ENCODE measurements at regions not wholly inside any gene's neighbourhood (a gene's known extent, or its start where the extent isn't known, plus 50 kb on each side); places are given as distances from the start of the nearest gene placed in this dataset.

DNA sequence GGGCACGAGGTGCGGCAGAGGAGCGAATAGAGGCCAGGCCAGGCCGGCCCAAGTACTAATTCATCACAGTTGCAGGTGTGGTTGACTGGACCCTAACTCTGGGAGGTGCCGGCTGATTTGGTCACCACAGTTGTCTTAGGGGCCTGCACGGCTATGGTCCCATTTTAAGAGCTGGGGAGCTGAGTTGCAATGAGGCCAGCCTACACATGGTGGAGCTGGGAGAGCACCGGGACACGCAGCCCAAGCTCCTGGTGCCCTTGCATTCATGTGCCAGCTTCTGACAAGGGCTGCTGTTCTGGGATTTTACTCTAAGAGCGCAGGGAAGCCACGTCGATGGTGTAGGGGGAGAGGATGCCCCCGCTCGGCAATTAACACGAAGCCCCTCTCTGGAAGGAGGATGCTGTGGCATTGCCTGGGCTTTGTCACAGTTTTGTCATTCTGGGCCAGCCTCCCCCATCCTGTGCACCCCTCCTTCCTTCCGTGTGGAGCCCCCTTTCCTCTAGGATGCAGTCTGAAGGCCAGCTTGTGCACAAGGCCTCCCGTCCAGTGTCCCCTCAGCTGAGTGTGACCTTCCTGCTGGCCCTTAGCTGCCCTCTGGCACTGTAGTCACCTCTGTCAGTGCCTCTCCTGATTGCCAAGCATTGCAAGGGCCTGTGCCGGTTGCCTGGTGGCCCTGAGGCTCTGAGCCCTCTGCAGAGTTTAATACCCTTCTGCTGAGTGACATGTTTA, 109.4 kb upstream of the C1QTNF9B start:
- TF ChIP-seq, protein P1, sequence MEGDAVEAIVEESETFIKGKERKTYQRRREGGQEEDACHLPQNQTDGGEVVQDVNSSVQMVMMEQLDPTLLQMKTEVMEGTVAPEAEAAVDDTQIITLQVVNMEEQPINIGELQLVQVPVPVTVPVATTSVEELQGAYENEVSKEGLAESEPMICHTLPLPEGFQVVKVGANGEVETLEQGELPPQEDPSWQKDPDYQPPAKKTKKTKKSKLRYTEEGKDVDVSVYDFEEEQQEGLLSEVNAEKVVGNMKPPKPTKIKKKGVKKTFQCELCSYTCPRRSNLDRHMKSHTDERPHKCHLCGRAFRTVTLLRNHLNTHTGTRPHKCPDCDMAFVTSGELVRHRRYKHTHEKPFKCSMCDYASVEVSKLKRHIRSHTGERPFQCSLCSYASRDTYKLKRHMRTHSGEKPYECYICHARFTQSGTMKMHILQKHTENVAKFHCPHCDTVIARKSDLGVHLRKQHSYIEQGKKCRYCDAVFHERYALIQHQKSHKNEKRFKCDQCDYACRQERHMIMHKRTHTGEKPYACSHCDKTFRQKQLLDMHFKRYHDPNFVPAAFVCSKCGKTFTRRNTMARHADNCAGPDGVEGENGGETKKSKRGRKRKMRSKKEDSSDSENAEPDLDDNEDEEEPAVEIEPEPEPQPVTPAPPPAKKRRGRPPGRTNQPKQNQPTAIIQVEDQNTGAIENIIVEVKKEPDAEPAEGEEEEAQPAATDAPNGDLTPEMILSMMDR (IDR thresholded peaks at IDR 0.05; ENCODE audit: low read depth, low read length, missing control alignments): no peak
- no peak for DNase-seq (ENCODE audit: low read depth)
- no peak overlapping the region for H3K4me3 ChIP-seq (ENCODE audit: low read depth, low read length)

DNA sequence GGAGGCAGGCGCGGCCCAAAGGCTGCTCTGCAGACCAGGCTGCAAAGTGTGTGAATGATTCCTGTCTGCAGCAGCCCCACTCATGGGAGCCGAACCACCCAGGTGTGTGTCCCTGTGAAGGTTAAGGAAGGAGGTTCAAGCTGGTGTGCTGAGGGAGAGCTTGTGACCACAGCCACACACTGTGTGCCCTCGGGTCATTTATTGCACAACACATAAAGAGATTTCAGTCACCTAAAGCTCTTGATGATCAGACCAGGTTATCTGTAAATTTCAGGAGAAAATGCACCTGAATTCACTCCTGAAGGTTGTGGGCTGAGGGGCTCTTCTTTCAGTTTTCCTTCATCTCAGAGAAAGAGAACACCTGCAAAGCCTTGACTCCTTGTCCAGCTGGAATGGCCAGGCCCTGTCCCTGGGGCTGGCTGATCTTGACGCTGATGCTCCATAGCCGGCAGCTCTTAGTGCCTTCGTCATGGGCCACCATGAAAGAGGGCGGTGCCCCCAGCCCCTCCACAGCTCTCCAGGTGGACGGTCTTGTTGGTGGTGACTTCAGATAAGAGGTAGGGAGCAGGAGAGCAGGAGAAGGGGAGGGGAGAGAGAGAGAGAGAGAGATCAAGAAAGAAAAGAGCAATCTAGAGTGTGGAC, 110.8 kb upstream of the C1QTNF9B start:
- no peak for DNase-seq (ENCODE audit: low read depth)
- TF ChIP-seq, protein P1 (IDR thresholded peaks at IDR 0.05; ENCODE audit: low read depth, low read length, missing control alignments): no peak
- no peak overlapping the region for H3K4me3 ChIP-seq (ENCODE audit: low read depth, low read length)

DNA sequence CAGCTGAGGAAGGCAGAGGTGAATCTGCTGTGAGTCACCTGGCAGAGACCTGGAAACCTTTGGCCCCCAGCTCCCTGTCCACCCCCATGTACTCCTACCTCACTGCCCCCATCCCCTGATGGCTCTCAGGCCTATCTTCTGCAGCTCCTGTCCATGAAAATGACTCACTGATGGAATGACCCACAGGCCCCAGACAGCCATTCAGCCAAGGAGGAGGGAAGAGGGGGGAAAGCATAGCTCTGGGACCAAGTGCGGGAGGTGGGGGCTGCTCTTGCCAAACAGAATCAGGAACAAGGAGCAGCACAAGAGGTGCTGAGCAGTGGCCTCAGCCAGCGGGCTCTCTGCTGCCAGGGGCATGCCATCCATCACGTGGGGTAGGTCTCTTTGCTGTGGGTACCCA, 111.4 kb upstream of the C1QTNF9B start:
- DNase-seq (ENCODE audit: low read depth): no peak
- no peak overlapping the region for H3K4me3 ChIP-seq (ENCODE audit: low read depth, low read length)
- TF ChIP-seq, protein P1 (IDR thresholded peaks at IDR 0.05; ENCODE audit: low read depth, low read length, missing control alignments): no peak

DNA sequence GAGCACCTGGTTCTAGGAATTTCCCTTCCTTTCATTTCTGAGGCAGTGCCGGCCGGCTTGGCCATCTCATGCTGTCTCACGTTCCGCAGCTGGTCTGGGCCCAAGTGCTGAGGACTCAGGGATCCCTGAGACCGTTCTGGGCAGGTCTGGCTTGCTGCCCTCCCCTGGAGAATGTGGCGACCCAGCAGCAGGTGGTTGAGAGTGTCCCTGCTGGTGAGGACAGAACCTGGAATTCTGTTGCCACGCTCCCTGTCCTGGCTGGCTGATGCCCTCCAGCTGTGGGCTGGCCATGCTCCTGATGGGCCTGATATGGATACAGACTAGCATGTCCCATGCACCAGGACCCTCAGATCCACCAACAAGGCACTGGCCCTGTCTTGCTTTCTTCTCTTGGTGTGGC, 114.0 kb upstream of the C1QTNF9B start:
- no peak for DNase-seq (ENCODE audit: low read depth)
- TF ChIP-seq, protein P1 (IDR thresholded peaks at IDR 0.05; ENCODE audit: low read depth, low read length, missing control alignments): no peak
- H3K4me3 ChIP-seq (ENCODE audit: low read depth, low read length): no peak overlapping the region

DNA sequence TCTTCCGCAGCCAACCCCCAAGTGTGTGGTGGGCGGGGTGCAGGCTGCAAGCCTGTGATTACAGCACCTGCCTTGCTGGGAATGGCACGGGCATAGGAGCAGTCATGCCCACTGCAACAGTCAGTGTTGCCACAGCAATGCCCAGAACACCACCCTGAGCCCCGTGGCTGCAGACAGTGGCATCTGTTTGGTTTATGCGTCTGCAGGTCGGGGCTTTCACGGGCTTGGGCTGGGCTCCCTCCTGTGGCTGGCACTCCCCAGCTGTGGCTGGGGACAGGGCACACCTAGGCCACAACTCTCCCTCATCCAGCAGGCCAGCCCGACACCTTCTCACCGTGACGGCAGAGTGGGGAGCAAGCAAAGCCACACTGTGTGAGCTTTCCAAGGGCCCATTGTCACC, 115.3 kb upstream of the C1QTNF9B start:
- TF ChIP-seq, protein P1 (IDR thresholded peaks at IDR 0.05; ENCODE audit: low read depth, low read length, missing control alignments): no peak
- DNase-seq (ENCODE audit: low read depth): no peak
- no peak overlapping the region for H3K4me3 ChIP-seq (ENCODE audit: low read depth, low read length)

DNA sequence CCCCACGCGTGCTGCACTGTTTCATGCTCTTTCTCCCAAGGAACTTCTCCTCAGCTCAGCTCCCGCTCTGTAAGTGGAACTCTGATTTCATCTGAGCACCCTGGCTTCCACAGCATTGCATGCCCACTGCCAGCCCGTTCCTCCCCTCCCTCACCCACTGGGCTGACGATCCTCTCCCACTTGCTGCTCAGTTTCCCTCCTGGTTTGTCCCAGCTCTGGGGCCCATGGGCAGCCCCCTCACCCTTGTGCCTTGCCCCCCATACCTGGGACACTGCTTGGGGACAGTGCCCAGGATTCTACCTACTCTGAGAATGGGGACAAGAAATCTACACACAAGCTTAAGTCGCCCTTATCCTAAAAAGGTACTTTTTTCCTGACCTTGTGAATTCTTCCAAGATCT, 115.9 kb upstream of the C1QTNF9B start:
- DNase-seq (ENCODE audit: low read depth): no peak
- H3K4me3 ChIP-seq (ENCODE audit: low read depth, low read length): no peak overlapping the region
- TF ChIP-seq, protein P1 (IDR thresholded peaks at IDR 0.05; ENCODE audit: low read depth, low read length, missing control alignments): no peak

DNA sequence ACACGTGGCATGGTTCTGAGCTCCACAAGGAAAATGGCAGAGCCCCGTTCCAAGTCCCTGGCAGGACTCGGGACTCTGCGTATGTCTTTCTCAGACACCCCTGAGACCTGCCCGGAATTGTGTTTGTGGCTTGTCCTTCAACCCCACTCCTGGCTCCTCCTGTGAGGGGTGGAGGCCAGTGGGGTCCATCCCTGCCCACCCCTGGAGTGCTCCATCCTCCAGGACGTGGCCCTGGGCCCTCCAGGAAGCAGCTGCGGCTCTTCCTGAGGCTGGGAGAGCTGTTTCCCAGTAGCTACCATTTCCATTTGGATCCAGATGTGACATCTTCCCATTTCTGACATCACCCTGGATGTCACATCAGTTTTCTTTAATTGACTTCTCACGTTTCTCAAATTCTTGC, 118.7 kb upstream of the C1QTNF9B start:
- TF ChIP-seq, protein P1 (IDR thresholded peaks at IDR 0.05; ENCODE audit: low read depth, low read length, missing control alignments): no peak
- no peak for DNase-seq (ENCODE audit: low read depth)
- H3K4me3 ChIP-seq (ENCODE audit: low read depth, low read length): no peak overlapping the region

Measured in GM12864 (cell line).